ENCODE measurements at regions not wholly inside any gene's neighbourhood (a gene's known extent, or its start where the extent isn't known, plus 50 kb on each side); places are given as distances from the start of the nearest gene placed in this dataset.

DNA sequence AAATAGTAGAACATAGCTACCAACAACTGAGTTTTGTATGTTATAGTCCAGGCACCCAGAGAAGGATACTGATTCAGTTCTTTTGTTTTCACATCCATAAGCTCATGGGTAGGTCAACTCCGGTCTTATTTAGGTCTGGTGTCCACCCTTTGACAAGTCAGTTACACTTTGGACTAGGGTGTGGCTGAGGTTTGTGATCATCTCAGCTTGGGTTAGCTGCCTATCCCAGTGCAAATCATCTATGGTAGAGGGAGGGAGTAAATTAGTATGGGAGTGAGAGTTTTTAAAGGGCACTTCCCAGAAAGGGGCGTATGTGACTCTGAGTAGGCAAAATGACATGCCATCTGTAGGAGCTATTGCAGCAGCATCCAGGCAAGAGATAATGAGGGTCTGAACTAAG, 66.1 kb downstream of the TANC2 start:
- TF ChIP-seq, protein P1, sequence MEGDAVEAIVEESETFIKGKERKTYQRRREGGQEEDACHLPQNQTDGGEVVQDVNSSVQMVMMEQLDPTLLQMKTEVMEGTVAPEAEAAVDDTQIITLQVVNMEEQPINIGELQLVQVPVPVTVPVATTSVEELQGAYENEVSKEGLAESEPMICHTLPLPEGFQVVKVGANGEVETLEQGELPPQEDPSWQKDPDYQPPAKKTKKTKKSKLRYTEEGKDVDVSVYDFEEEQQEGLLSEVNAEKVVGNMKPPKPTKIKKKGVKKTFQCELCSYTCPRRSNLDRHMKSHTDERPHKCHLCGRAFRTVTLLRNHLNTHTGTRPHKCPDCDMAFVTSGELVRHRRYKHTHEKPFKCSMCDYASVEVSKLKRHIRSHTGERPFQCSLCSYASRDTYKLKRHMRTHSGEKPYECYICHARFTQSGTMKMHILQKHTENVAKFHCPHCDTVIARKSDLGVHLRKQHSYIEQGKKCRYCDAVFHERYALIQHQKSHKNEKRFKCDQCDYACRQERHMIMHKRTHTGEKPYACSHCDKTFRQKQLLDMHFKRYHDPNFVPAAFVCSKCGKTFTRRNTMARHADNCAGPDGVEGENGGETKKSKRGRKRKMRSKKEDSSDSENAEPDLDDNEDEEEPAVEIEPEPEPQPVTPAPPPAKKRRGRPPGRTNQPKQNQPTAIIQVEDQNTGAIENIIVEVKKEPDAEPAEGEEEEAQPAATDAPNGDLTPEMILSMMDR (IDR thresholded peaks at IDR 0.05; ENCODE audit: insufficient read depth, low read depth, low read length), result no peak
- DNase-seq (ENCODE audit: low read depth), result no peak
- H3K4me3 ChIP-seq (ENCODE audit: low read depth, low read length), result no peak overlapping the region

DNA sequence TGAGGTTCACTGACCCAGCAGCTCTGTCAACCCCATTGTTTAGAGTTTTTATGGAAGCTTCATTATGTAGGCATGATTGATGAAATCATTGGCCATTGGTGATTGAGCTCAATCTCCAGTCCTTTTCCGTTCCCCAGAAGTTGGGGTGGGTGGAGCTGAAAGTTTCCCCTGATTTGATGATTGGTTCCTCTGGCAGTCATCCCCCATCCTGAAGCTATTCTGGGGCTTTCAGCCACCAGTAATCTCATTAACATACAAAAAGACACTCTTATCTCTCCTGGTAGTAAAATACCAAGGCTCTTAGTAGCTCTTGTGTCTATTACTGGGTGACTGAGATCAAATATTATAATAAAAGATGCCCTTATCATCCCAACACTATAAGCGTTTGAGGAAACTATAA, 67.1 kb downstream of the TANC2 start:
- TF ChIP-seq, protein P1 (IDR thresholded peaks at IDR 0.05; ENCODE audit: insufficient read depth, low read depth, low read length), result no peak
- no peak for DNase-seq (ENCODE audit: low read depth)
- no peak overlapping the region for H3K4me3 ChIP-seq (ENCODE audit: low read depth, low read length)

DNA sequence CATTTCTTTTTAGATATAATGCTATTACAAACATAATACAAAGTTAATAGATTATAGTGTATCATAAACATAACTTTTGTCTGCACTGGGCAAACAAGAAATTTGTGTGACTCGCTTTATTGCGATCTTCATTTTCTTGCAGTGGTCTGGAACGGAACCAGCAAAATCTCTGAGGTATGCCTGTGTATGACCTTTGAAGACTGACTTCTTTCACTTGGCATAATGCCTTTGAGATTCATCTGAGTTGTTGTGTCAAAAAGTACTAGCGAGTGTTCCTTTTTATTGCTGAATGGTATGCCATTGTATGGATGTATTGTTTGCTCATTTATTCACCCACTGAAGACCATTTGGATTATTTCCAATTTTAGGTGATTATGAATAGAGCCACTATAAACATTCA, 69.2 kb downstream of the TANC2 start:
- no peak overlapping the region for H3K4me3 ChIP-seq (ENCODE audit: low read depth, low read length)
- DNase-seq (ENCODE audit: low read depth), result peak; percentile 20
- TF ChIP-seq, protein P1 (IDR thresholded peaks at IDR 0.05; ENCODE audit: insufficient read depth, low read depth, low read length), result no peak

DNA sequence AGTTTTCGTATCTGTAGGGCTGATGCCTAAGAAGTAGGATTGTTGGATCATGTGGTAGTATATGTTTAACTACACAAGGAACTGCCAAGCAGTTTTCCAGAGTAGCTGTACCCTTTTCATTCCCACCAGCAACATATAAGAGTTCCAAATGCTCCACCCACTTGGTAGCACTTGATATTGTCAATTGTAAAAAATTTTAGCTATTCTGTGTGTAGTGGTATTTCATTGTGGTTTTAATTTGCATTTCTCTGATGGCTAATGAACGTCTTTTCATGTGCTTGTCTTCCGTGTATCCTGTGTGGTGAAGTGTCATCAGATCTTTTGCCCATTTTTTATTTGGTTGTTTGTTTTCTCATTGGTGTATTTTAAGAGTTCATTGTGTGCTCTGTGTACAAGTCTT, 69.7 kb downstream of the TANC2 start:
- DNase-seq (ENCODE audit: low read depth), result no peak
- H3K4me3 ChIP-seq (ENCODE audit: low read depth, low read length), result no peak overlapping the region

DNA sequence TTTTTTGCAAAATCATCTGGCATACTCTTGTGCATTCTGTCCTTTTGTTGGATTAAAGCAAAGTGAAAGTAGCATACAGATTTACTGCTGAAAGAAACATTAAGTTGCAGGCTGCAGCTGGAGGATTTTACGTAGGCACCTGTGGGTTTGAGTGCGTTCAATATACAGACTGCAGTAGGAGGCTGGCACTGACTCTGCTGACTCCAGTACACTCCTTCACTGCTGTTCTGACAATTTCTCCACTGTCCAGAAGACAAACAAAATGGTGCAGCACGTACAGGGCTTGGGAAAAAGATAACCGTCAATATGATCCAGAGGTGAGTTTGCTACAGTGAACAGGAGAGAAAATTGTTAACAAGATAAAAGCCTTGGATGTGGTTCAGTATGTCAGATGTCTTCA, 73.3 kb downstream of the TANC2 start:
- TF ChIP-seq, protein P1 (IDR thresholded peaks at IDR 0.05; ENCODE audit: insufficient read depth, low read depth, low read length), result no peak
- DNase-seq (ENCODE audit: low read depth), result peak; percentile 12
- H3K4me3 ChIP-seq (ENCODE audit: low read depth, low read length), result no peak overlapping the region

More for the DNA sequence above, 69.7 kb downstream of the TANC2 start:
- TF ChIP-seq, protein P1 (IDR thresholded peaks at IDR 0.05; ENCODE audit: insufficient read depth, low read depth, low read length), result no peak

DNA sequence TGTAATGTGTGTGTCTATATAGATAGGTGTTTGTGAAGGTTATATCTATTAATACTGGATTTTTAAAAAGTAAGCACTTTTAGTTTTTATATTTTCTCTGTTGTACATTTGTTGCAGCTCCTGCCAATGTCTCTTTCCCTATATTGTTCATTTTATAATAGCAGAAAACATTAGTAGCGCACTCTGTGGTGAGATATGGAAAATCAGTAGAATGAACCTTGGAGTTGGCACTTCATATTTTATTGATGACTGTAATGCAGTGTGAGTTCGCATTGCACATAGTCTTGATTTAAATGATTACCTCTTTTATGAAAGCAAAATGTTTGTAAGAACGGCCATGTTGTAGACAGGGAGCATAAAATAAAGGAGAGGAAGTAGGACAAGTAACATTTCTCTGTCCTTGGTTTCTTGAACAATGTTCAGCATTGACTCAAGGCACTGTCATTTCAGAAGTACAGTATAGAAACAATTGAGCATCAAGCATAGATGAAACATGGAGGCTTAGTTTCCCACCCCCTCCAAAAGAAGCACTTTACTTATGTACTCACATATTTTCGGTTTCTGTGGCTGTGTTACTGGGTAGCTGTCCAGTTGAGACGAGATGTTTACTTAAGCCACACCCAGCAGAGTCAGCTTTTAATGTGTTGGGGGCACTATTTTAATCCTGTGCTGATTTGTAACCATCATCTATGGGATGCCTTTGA, 74.0 kb downstream of the TANC2 start:
- H3K4me3 ChIP-seq (ENCODE audit: low read depth, low read length), result no peak overlapping the region
- TF ChIP-seq, protein P1 (IDR thresholded peaks at IDR 0.05; ENCODE audit: insufficient read depth, low read depth, low read length), result no peak
- peak; percentile 50 for DNase-seq (ENCODE audit: low read depth)

DNA sequence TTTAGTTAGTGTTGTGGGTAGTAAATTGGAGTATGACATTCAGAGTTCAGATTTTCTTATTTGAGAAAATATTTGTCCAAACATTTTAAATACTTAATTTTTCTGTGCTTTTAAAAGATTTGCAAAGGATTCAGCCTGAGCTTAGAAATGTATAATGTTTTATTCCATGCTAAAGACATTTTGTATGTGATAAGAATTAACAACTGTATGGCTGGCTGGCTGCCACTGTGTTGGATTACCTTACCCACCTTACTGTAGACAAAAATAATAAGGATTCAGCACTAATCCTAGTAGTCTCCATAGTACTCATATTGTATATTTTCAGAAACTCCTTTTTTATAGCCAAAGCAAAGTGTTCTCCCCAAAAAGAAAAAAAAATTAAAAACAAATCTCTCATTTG, 74.8 kb downstream of the TANC2 start:
- TF ChIP-seq, protein P1 (IDR thresholded peaks at IDR 0.05; ENCODE audit: insufficient read depth, low read depth, low read length), result no peak
- no peak for DNase-seq (ENCODE audit: low read depth)
- H3K4me3 ChIP-seq (ENCODE audit: low read depth, low read length), result no peak overlapping the region

All from fibroblast of villous mesenchyme (primary cell).